Adrenal gland (tissue), 5 donors: ENCODE measurements at regions not wholly inside any gene's neighbourhood (a gene's known extent, or its start where the extent isn't known, plus 50 kb on each side); places are given as distances from the start of the nearest gene placed in this dataset.

Source experiments
- CTCF ChIP-seq, 6 experiments: fragments of 450-650 bp in 4 of 6; fragments of 200-600 bp in 2 of 6; sonication (generic) in 1 of 6; IDR thresholded peaks; 1 replicate in 5 of 6; 2 replicates in 1 of 6; pipeline versions ENCODE4 v1.5.1 to v1.8.0; 2016 to 2021; ENCODE audit warnings: antibody characterized with exemption in 6 of 6, mild to moderate bottlenecking in 2 of 6, moderate library complexity in 1 of 6
- POLR2A ChIP-seq, 2 donors: fragments of 450-650 bp; IDR thresholded peaks; one replicate each; pipeline ENCODE4 v1.6.1; 2017; ENCODE audit warnings: antibody characterized with exemption in 2 of 2, mild to moderate bottlenecking in 2 of 2, moderate library complexity in 1 of 2
- donor health status: DM: no; HTN: no; CAD: no.

GRCh38 chr15:31554261-31554660 lies 227.6 kb downstream of the KLF13 start:
- no peak for TF ChIP-seq CTCF (IDR thresholded peaks at IDR 0.05)
- no peak for TF ChIP-seq POLR2A (IDR thresholded peaks at IDR 0.05)
